HL-60 (cell line): ENCODE measurements at regions not wholly inside any gene's neighbourhood (a gene's known extent, or its start where the extent isn't known, plus 50 kb on each side); places are given as distances from the start of the nearest gene placed in this dataset.
"Not testable (repeated sequence)": the region's sequence is repeated elsewhere in the genome, so short reads cannot be mapped to it uniquely, and the experiment has no call there.

Experiments used
- DNase-seq, 2 experiments: peaks; one replicate each; pipeline ENCODE4 v3.0.0-alpha.2; 2010 to 2020; ENCODE audit warnings: low read depth in 1 of 2, low spot score in 1 of 2
- H3K27ac ChIP-seq: fragments of 250-450 bp; sonication (Bioruptor Pico); replicated peaks from 2 replicates; pipeline ENCODE4 v1.5.1; 2020; ENCODE audit warnings: mild to moderate bottlenecking, moderate library complexity
- H3K27me3 ChIP-seq: fragments of 250-450 bp; sonication (Bioruptor Pico); 2 replicates; pipeline ENCODE4 v1.5.1; 2021; ENCODE audit warnings: mild to moderate bottlenecking, moderate library complexity; ENCODE audit not compliant: insufficient read depth, poor library complexity, severe bottlenecking
- H3K4me3 ChIP-seq: replicated peaks from 2 replicates; pipeline ENCODE4 v1.5.1; 2011; ENCODE audit warnings: mild to moderate bottlenecking, control low read depth, low read length; ENCODE audit not compliant: insufficient read depth
- GABPA ChIP-seq: IDR thresholded peaks from 2 replicates; pipeline ENCODE4 v1.6.1; 2012; ENCODE audit warnings: low read depth
- POLR2AphosphoS5 ChIP-seq: IDR thresholded peaks from 2 replicates; pipeline ENCODE4 v1.6.1; 2012; ENCODE audit warnings: low read depth
- SPI1 ChIP-seq: IDR thresholded peaks from 2 replicates; pipeline ENCODE4 v1.6.1; 2012; ENCODE audit warnings: low read depth, mild to moderate bottlenecking, borderline replicate concordance
- TF ChIP-seq, protein P1 (sequence below): IDR thresholded peaks from one replicate; pipeline ENCODE4 v1.5.1; 2011; ENCODE audit warnings: low read length, control low read depth, inconsistent platforms; ENCODE audit not compliant: insufficient read depth
- TF ChIP-seq, protein P2 (sequence below): IDR thresholded peaks from 2 replicates; pipeline ENCODE4 v1.6.1; 2012; ENCODE audit warnings: low read depth; ENCODE audit not compliant: insufficient replicate concordance

DNA sequence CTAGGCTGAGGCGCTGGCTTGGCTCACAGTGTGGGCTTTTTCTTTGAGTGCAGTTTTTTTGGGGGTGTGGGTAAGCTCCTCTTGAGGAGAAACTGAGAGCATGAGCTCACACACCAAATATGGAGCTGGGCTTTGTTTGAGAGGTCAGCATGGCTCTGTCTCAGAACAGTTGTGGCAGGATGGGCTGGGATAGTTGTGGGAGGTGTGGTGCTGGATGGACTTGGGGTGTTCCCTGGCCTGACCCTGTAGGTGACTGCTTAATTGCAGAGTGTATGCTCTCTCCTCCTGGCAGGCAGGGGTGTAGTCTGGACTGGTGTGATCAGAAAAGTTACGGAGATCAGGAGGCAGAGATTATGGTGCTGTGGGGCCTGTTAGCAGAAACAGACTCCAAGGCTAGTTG lies 64.3 kb upstream of the PGBD5 start:
- no peak for DNase-seq
- no peaks in the 10 kb centered on the region for H3K27me3 ChIP-seq
- TF ChIP-seq POLR2AphosphoS5: no peak
- no peak for TF ChIP-seq SPI1
- TF ChIP-seq, protein P1, sequence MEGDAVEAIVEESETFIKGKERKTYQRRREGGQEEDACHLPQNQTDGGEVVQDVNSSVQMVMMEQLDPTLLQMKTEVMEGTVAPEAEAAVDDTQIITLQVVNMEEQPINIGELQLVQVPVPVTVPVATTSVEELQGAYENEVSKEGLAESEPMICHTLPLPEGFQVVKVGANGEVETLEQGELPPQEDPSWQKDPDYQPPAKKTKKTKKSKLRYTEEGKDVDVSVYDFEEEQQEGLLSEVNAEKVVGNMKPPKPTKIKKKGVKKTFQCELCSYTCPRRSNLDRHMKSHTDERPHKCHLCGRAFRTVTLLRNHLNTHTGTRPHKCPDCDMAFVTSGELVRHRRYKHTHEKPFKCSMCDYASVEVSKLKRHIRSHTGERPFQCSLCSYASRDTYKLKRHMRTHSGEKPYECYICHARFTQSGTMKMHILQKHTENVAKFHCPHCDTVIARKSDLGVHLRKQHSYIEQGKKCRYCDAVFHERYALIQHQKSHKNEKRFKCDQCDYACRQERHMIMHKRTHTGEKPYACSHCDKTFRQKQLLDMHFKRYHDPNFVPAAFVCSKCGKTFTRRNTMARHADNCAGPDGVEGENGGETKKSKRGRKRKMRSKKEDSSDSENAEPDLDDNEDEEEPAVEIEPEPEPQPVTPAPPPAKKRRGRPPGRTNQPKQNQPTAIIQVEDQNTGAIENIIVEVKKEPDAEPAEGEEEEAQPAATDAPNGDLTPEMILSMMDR: no peak
- TF ChIP-seq, protein P2, sequence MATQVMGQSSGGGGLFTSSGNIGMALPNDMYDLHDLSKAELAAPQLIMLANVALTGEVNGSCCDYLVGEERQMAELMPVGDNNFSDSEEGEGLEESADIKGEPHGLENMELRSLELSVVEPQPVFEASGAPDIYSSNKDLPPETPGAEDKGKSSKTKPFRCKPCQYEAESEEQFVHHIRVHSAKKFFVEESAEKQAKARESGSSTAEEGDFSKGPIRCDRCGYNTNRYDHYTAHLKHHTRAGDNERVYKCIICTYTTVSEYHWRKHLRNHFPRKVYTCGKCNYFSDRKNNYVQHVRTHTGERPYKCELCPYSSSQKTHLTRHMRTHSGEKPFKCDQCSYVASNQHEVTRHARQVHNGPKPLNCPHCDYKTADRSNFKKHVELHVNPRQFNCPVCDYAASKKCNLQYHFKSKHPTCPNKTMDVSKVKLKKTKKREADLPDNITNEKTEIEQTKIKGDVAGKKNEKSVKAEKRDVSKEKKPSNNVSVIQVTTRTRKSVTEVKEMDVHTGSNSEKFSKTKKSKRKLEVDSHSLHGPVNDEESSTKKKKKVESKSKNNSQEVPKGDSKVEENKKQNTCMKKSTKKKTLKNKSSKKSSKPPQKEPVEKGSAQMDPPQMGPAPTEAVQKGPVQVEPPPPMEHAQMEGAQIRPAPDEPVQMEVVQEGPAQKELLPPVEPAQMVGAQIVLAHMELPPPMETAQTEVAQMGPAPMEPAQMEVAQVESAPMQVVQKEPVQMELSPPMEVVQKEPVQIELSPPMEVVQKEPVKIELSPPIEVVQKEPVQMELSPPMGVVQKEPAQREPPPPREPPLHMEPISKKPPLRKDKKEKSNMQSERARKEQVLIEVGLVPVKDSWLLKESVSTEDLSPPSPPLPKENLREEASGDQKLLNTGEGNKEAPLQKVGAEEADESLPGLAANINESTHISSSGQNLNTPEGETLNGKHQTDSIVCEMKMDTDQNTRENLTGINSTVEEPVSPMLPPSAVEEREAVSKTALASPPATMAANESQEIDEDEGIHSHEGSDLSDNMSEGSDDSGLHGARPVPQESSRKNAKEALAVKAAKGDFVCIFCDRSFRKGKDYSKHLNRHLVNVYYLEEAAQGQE: no peak
- no peak for TF ChIP-seq GABPA

DNA sequence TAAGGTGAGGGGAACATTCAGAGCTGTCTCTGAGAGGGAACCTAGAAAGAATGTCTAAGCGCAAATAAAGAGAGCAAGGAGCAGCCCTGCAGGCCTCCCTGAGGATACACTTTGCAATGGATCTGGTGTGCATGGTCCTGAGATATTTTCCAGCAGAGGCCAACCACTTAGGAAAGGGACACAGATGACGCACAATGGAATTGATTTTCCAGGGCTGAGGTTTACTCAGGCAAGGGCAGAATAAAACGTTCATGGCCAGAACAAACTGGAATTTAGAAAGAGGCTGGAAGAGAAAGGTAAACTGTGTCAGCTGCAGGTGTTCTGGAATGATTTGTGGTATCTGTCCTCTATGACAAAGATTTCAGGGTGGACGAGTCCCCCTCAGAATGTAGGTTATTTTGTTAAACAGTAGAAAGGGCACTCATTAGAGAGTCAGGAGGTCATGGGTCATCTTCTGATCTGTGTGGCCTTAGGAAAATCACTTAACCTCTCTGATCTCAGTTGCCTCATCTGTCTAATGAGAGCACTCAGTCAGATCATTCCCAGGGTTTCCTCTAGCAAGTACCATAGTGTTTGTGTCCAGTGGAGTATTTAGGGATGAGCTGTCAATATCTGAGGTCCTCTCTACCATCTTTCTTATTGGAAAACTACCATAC lies 61.8 kb upstream of the PGBD5 start:
- TF ChIP-seq POLR2AphosphoS5 (no peak), SPI1 (no peak), GABPA (no peak)
- TF ChIP-seq, protein P2: no peak
- TF ChIP-seq, protein P1: no peak
- Histone ChIP-seq H3K27ac (no peak overlapping the region), H3K4me3 (no peak overlapping the region), H3K27me3 (no peaks in the 10 kb centered on the region)
- no peak for DNase-seq

More for the DNA sequence above, 64.3 kb upstream of the PGBD5 start:
- Histone ChIP-seq H3K27ac (no peak overlapping the region), H3K4me3 (no peak overlapping the region)

DNA sequence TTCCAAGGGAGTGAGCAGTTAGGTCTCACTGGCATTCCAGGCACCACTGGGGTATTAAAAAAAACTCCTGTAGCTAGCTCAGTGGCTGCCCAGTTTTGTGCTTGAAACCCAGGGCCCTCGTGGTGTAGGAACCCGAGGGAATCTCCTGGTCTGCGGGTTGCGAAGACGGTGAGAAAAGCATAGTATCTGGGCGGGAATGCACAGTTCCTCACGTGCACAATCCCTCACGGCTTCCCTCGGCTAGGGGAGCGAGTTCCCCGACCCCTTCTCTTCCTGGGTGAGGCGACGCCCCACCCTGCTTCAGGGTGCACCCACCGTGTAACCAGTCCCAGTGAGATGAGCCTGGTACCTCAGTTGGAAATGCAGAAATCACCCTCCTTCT lies 50.5 kb upstream of the PGBD5 start:
- DNase-seq: no peak
- Histone ChIP-seq H3K27me3 (peaks cover 5% of the 10 kb centered on the region), H3K27ac (no peak overlapping the region), H3K4me3 (no peak overlapping the region)
- TF ChIP-seq GABPA: no peak
- TF ChIP-seq SPI1: no peak
- TF ChIP-seq, protein P2: no peak

DNA sequence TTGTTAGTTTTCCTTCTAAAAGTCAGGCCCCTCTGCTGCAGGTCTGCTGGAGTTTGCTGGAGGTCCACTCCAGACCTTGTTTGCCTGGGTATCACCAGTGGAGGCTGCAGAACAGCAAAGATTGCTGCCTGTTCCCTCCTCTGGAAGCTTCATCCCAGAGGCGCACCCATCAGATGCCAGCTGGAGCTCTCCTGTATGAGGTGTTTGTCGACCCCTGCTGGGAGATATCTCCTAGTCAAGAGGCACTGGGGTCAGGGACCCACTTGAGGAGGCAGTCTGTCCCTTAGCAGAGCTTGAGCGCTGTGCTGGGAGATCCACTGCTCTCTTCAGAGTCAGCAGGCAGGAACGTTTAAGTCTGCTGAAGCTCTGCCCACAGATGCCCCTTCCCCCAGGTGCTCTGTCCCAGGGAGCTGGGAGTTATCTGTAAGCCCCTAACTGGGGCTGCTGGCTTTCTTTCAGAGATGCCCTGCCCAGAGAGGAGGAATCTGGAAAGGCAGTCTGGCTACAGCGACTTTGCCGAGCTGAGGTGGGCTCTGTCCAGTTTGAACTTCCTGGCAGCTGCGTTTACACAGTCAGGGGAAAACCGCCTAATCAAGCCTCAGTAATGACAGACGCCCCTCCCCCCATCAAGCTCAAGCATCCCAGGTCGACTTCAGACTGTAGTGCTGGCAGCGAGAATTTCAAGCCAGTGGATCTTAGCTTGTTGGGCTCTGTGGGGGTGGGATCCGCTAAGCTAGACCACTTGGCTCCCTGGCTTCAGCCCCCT lies 49.9 kb upstream of the PGBD5 start:
- H3K27ac ChIP-seq, H3K27me3 ChIP-seq, H3K4me3 ChIP-seq, DNase-seq: not testable (repeated sequence)
